Right hindlimb (tissue), 1 donor: ENCODE measurements at regions not wholly inside any gene's neighbourhood (a gene's known extent, or its start where the extent isn't known, plus 50 kb on each side); places are given as distances from the start of the nearest gene placed in this dataset.
A peak's percentile ranks its signal among the peaks of the same experiment; 100 is the strongest.

Experiments used
- DNase-seq: peaks from one replicate; pipeline ENCODE4 v3.0.0-alpha.2; 2018

GRCh38 chr4:14592950-14593349 lies 409.3 kb upstream of the CPEB2 start:
- no peak for DNase-seq

GRCh38 chr4:14596028-14596427 lies 406.3 kb upstream of the CPEB2 start:
- no peak for DNase-seq

GRCh38 chr4:14596437-14596836 lies 405.8 kb upstream of the CPEB2 start:
- no peak for DNase-seq

GRCh38 chr4:14596904-14597303 lies 405.4 kb upstream of the CPEB2 start:
- DNase-seq = no peak

GRCh38 chr4:14602206-14602605 lies 400.1 kb upstream of the CPEB2 start:
- no peak for DNase-seq

GRCh38 chr4:14607001-14607400 lies 395.3 kb upstream of the CPEB2 start:
- no peak for DNase-seq

GRCh38 chr4:14607578-14607977 lies 394.7 kb upstream of the CPEB2 start:
- no peak for DNase-seq

- no peak for DNase-seq
Observed at GRCh38 chr4:14608630-14609029, 393.7 kb upstream of the CPEB2 start.

- DNase-seq = no peak
Observed at GRCh38 chr4:14614840-14615239, 387.4 kb upstream of the CPEB2 start.

GRCh38 chr4:14615671-14616070 lies 386.6 kb upstream of the CPEB2 start:
- DNase-seq = no peak

GRCh38 chr4:14620567-14621141 lies 381.6 kb upstream of the CPEB2 start:
- DNase-seq = no peak

GRCh38 chr4:14621731-14622463 lies 380.4 kb upstream of the CPEB2 start:
- no peak for DNase-seq

- no peak for DNase-seq
Observed at GRCh38 chr4:14627038-14627437, 375.2 kb upstream of the CPEB2 start.

- DNase-seq = peak; percentile 28
Observed at GRCh38 chr4:14631806-14632440, 370.4 kb upstream of the CPEB2 start.

GRCh38 chr4:14636563-14636962 lies 365.7 kb upstream of the CPEB2 start:
- no peak for DNase-seq

- no peak for DNase-seq
Observed at GRCh38 chr4:14640476-14640875, 361.8 kb upstream of the CPEB2 start.

GRCh38 chr4:14641871-14642270 lies 360.4 kb upstream of the CPEB2 start:
- no peak for DNase-seq

- DNase-seq = no peak
Observed at GRCh38 chr4:14644580-14645282, 357.6 kb upstream of the CPEB2 start.

- no peak for DNase-seq
Observed at GRCh38 chr4:14646831-14647230, 355.4 kb upstream of the CPEB2 start.

- no peak for DNase-seq
Observed at GRCh38 chr4:14650127-14650526, 352.2 kb upstream of the CPEB2 start.

- no peak for DNase-seq
Observed at GRCh38 chr4:14652522-14652921, 349.8 kb upstream of the CPEB2 start.

GRCh38 chr4:14653338-14653737 lies 348.9 kb upstream of the CPEB2 start:
- DNase-seq = no peak

- DNase-seq = no peak
Observed at GRCh38 chr4:14659286-14659685, 343.0 kb upstream of the CPEB2 start.
